ENCODE measurements at regions not wholly inside any gene's neighbourhood (a gene's known extent, or its start where the extent isn't known, plus 50 kb on each side); places are given as distances from the start of the nearest gene placed in this dataset.

DNA sequence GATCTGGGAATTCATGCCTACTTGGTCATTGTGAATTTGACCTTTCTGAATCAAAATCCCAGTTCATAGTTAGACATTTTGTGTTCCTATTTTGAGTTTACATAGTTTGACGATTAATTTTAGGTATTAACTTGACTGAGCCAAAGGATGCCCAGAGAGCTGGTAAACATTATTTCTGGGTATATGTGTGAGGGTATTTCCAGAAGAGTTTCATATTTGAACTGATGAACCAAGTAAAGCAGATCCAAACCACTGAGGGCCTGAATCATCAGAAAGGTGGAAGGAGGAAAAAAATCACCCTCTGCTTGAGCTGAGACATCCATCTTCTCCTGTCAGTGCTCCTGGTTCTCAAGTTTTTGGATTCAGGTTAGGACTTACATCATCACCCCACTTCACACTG lies 116.6 kb downstream of the CYSLTR2 start:
- TF ChIP-seq, protein P1, sequence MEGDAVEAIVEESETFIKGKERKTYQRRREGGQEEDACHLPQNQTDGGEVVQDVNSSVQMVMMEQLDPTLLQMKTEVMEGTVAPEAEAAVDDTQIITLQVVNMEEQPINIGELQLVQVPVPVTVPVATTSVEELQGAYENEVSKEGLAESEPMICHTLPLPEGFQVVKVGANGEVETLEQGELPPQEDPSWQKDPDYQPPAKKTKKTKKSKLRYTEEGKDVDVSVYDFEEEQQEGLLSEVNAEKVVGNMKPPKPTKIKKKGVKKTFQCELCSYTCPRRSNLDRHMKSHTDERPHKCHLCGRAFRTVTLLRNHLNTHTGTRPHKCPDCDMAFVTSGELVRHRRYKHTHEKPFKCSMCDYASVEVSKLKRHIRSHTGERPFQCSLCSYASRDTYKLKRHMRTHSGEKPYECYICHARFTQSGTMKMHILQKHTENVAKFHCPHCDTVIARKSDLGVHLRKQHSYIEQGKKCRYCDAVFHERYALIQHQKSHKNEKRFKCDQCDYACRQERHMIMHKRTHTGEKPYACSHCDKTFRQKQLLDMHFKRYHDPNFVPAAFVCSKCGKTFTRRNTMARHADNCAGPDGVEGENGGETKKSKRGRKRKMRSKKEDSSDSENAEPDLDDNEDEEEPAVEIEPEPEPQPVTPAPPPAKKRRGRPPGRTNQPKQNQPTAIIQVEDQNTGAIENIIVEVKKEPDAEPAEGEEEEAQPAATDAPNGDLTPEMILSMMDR (IDR thresholded peaks at IDR 0.05 in 2 of 3, conservative IDR thresholded peaks at IDR 0.05 in 1 of 3; ENCODE audit: insufficient read depth in 2 of 3, low read depth in 1 of 3, low read length in 3 of 3), result no peak
- TF ChIP-seq, protein P2, sequence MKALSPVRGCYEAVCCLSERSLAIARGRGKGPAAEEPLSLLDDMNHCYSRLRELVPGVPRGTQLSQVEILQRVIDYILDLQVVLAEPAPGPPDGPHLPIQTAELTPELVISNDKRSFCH (CRISPR knock-in tag; IDR thresholded peaks at IDR 0.05), result no peak
- TF ChIP-seq, protein P2 (tag; IDR thresholded peaks at IDR 0.05), result no peak
- no peak for TF ChIP-seq RBM22 (IDR thresholded peaks at IDR 0.05; ENCODE audit: low read depth, low read length, poor library complexity, severe bottlenecking)
- TF ChIP-seq, protein P3, sequence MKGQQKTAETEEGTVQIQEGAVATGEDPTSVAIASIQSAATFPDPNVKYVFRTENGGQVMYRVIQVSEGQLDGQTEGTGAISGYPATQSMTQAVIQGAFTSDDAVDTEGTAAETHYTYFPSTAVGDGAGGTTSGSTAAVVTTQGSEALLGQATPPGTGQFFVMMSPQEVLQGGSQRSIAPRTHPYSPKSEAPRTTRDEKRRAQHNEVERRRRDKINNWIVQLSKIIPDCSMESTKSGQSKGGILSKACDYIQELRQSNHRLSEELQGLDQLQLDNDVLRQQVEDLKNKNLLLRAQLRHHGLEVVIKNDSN (CRISPR knock-in tag; IDR thresholded peaks at IDR 0.05), result no peak
- TF ChIP-seq ARID2 (IDR thresholded peaks at IDR 0.05), result no peak
- TF ChIP-seq SMARCA4 (IDR thresholded peaks at IDR 0.05), result no peak
- no peak for TF ChIP-seq RCOR1 (IDR thresholded peaks at IDR 0.05; ENCODE audit: borderline replicate concordance in 1 of 2, low read depth in 2 of 2, low read length in 2 of 2)
- TF ChIP-seq SIN3A (IDR thresholded peaks at IDR 0.05; ENCODE audit: borderline replicate concordance in 2 of 2, control insufficient read depth in 1 of 2, low read depth in 2 of 2, low read length in 2 of 2), result no peak
- TF ChIP-seq, protein P4, sequence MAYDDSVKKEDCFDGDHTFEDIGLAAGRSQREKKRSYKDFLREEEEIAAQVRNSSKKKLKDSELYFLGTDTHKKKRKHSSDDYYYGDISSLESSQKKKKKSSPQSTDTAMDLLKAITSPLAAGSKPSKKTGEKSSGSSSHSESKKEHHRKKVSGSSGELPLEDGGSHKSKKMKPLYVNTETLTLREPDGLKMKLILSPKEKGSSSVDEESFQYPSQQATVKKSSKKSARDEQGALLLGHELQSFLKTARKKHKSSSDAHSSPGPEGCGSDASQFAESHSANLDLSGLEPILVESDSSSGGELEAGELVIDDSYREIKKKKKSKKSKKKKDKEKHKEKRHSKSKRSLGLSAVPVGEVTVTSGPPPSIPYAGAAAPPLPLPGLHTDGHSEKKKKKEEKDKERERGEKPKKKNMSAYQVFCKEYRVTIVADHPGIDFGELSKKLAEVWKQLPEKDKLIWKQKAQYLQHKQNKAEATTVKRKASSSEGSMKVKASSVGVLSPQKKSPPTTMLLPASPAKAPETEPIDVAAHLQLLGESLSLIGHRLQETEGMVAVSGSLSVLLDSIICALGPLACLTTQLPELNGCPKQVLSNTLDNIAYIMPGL (CRISPR knock-in tag; IDR thresholded peaks at IDR 0.05), result no peak
- TF ChIP-seq RNF2 (IDR thresholded peaks at IDR 0.05), result no peak
- no peak for TF ChIP-seq HDGF (IDR thresholded peaks at IDR 0.05)
- no peak for TF ChIP-seq JUNB (CRISPR knock-in tag; conservative IDR thresholded peaks at IDR 0.05)
- no peak for TF ChIP-seq MAFG (tag; conservative IDR thresholded peaks at IDR 0.05)

Data from K562 (cell line).